ENCODE measurements at regions not wholly inside any gene's neighbourhood (a gene's known extent, or its start where the extent isn't known, plus 50 kb on each side); places are given as distances from the start of the nearest gene placed in this dataset.

GRCh38 chr13:47374741-47375140 is 477.9 kb upstream of the HTR2A start:
- TF ChIP-seq CTCF (optimal IDR thresholded peaks at IDR 0.05 in 1 of 3, IDR thresholded peaks at IDR 0.05 in 1 of 3, conservative IDR thresholded peaks at IDR 0.05 in 1 of 3; ENCODE audit: extremely low read depth in 1 of 3, insufficient read depth in 2 of 3, low read length in 3 of 3) = no peak
- TF ChIP-seq EZH2 (IDR thresholded peaks at IDR 0.05; ENCODE audit: low read length) = no peak
